MV-4-11 (cell line): ENCODE measurements at regions not wholly inside any gene's neighbourhood (a gene's known extent, or its start where the extent isn't known, plus 50 kb on each side); places are given as distances from the start of the nearest gene placed in this dataset.

ENCODE experiments used
- DNase-seq: peaks from one replicate; lab custom pipeline; 2025; lab: John Stamatoyannopoulos, UW

- DNase-seq = no peak
Observed at GRCh38 chr5:61964201-61964600, 341.8 kb upstream of the KIF2A start.

DNA sequence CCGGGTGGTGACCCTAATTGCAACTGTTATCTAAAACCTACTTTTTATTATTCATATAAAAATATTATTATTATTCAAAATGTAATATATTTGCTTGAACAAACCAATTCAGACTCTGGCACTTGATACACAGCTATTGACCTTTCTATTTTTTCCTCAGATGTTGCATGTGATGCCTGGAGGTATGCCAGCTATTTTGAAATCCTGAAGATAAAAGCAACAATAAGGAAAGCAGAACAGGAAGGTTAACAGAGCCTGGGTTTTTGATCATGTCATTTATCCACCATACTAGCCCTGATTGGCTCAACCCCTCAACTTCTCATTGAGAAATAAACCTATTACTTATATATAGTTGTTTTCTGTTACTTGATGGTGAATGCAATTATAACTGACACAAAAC is 340.9 kb upstream of the KIF2A start:
- DNase-seq = peak; percentile 22

DNA sequence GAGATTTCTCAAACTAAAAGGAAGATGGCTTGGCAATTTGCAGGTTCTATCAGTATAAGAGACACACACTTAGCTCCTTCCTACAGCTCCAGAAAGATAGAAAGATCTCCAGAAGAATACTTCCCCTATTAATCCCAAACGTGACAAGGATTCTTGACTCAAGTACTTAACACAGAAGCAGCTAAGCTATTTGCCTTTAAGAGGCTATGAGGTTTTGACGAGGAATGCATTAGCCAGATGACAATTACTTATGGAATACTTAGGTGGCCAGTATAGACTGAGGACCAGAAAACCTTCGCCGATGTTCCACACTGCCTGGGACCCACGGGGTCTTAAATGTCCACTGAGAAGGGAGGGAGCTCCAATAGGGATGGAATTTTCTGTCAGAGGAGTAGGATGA is 340.5 kb upstream of the KIF2A start:
- DNase-seq = no peak

- no peak for DNase-seq
Observed at GRCh38 chr5:61966296-61966955, 339.6 kb upstream of the KIF2A start.

- no peak for DNase-seq
Observed at GRCh38 chr5:61966997-61967396, 339.0 kb upstream of the KIF2A start.

DNA sequence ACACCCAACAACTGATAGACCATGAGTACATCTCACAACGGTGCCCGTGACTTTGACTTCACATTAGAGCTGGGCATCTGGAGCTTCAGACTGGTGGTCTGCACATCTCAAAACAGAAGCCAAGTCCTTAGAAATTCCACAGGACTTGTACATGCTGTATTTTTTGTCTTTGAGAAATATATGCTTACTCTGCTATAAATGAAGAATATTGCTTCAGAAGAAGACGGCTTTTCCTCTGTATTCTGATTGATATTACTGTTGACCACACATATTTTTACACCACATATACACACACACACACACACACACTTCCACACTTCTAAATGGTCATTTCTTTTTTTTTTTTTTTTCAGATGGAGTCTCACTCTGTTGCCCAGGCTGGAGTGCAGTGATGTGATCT is 338.3 kb upstream of the KIF2A start:
- DNase-seq = no peak

GRCh38 chr5:61969347-61969746 is 336.7 kb upstream of the KIF2A start:
- DNase-seq = no peak

DNA sequence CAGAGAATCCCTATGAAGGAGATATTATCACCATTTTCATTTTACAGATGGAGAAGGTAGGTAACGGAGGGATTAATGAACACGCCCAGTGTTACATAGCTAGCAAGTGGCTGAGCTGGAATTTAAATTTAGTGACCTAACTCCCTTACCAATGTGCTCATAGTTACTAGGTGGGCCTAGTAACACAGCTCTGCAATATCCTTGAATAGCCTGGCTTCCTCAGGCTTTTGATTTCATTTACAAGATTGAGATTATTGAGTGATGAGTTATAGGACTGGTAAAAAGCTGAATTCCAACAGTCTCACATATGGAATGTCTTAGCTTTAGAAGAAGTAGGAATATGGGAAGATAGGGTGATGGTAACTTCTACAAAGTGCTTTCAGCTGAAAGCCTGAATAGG is 336.3 kb upstream of the KIF2A start:
- DNase-seq = no peak

DNA sequence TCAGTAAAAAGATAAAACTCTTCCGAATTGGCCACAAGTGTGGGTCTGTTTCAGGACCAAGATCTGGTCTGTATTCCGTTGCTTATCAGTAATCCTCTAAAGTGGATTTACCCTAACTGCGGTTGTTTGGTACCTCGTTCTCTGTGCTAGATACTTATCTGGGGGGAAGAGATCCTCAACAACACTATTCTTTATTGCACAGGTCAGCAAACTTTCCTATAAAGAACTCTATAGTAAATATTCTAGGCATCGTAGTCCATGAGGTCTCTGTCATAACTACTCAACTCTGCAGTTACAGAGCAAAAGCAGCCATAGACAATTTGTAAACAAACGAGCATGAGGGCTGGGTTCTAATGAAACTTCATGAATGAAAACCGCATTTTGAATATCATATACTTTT is 335.8 kb upstream of the KIF2A start:
- DNase-seq = no peak

DNA sequence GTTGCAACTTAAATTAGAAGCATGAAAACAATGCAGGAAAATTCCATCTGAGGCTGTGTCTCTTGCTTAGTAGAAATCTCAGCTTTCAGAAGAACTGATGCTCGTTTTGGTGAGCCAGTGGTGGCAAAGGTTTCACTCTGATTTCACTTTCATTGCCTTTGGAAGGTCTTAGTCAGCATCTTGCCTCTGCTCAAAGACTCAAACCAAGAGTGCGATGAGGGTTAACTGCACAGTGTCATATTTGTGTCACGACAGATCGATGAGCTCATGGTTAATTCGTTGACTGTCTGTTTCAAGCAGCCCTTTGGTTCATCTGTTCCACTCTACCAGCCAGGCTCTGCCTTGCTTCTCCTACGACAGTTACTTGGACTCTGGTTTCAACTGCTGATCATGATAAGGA is 331.3 kb upstream of the KIF2A start:
- DNase-seq = no peak

DNA sequence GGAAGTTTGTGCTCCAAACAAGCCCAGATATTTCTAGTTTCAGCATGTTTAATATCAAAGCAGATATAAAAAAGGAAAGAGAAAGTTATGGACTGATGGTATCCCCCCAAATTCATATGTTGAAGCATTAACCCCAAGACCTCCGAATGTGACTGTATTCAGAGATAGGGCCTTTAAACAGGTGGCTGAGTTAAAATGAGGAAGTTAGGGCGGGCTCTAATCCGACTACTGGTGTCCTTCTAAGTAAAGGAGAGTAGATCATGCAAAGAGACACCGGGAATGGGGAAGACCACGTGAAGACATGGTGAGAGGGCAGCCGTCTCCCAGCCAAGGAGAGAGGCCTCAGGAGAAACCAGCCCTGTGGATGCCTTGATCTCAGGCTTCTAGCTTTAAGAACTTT is 324.1 kb upstream of the KIF2A start:
- DNase-seq = peak; percentile 18

GRCh38 chr5:61991430-61991829 is 314.6 kb upstream of the KIF2A start:
- no peak for DNase-seq

- DNase-seq = no peak
Observed at GRCh38 chr5:61991866-61992265, 314.1 kb upstream of the KIF2A start.

DNA sequence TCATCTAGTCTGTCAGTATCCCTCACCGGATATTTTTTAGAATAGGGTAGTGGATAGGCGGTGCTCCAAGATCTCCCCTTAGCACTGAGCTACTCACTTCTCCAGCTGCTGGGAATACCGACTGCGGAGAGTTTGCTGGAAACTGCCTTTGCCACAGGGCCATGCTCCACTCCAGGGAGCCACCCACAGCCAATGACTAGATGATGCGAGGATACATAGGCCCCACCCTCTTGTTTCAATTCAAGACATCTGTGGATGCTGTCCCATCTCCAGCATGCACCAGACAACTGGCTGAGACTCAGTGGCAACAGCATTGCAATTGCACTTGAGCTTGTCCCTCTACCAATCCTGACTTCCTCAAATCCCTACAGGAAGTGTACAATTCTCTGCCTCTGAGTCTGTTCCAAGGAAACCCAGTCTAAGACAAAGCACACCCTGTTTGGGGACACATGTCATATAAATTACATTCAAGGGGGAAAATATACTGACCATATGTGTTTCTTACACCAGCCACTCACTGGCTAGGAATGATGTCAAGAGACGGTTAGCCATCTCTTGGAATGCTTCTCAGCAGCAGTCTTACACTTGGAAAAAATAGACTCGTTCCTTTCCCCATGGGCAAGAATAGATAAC is 312.6 kb upstream of the KIF2A start:
- no peak for DNase-seq

DNA sequence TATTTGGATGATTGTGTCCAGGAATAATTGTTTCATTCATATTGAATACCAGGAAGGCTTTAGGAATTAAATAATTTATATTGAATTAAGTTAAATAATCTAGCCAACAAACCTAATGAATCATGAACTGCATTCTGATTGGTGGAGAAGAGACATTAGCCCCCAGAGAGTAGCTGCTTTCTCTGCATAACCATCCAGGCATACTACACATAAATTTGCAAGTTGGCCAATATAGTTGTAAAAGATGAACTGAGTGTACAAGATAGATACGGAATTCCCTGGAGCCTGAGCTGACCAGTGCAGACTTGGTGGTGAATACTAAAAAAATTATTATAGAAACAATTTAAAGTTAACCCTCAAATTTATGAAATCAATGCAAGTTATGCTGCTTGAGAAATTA is 311.8 kb upstream of the KIF2A start:
- DNase-seq = no peak

- DNase-seq = no peak
Observed at GRCh38 chr5:61995486-61995885, 310.5 kb upstream of the KIF2A start.

- peak; percentile 66 for DNase-seq
Observed at GRCh38 chr5:61999371-61999770, 306.6 kb upstream of the KIF2A start.

DNA sequence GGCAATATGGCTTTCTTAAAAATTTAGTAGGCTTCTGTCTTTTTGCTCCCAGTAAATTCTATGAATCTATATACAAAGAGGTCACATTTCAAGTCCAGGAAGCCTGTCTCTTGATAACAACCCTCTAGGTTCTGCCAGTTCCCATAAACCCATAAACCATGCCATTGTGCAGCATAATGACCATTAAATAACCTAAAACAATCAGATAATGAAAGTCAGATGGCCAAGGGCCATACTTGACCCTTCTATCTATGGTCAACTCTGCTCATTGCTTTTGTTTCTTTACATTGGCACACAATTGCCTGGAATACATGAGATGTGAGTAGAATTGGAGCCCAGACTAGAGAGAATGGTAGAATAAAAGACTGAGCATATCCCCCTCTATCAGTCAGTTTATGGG is 305.4 kb upstream of the KIF2A start:
- DNase-seq = no peak

DNA sequence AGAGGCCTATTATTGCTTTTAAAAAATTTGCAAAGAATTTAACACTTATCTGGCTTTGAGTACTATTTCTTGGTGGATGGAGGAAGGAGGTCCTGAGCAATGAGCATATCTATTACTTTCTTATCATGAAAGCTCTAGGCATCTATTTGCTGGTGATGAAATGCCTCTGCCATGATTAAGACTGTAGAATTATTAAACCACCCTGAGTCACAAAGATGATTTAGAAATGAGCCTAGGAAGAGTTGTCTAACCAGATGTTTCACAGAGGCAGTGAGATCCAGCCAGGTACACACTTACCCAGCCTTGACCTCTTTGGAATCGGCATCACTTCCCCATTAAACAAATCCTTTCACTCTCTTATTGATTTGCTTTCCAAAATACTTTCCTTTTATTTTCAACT is 304.4 kb upstream of the KIF2A start:
- DNase-seq = no peak

DNA sequence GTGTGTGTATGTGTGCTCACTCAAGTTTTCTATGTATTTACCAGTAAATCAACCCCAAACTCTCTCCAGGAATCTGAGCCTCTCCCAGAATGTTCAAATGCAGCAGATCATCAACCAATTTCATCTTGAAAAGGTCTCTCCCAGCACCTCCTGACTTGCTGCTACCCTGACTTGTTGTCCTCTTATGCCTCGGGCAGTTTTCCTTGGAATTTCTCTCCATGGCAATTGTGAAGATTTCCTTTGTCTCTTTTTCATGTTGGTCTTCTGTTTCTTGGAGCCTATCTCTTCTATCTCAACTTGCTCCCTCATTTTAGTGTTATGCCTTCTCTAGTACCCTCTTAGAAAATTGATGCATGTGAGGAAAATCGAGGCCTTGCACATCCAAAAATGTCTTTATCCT is 303.6 kb upstream of the KIF2A start:
- no peak for DNase-seq

GRCh38 chr5:62005551-62005950 is 300.5 kb upstream of the KIF2A start:
- DNase-seq = no peak

DNA sequence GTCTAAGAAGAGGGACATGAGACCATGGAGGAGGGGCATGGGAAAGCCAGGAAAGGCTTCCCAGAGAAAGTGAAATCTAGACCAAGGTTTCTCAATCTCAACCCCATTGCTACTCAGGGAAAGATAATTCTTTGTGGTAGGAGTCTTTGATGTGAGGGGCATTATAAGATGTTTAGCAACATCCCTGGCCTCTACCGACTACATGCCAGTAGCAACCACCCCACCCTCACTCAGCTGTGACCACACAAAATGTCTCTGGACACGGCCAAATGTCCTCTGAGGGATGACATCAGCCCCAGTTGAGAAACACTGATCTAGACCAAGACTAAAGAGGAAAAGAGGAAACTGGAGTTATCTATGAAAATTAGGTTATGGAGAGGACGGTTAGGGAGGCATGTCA is 298.5 kb upstream of the KIF2A start:
- DNase-seq = peak; percentile 78

GRCh38 chr5:62011089-62011664 is 294.8 kb upstream of the KIF2A start:
- no peak for DNase-seq

DNA sequence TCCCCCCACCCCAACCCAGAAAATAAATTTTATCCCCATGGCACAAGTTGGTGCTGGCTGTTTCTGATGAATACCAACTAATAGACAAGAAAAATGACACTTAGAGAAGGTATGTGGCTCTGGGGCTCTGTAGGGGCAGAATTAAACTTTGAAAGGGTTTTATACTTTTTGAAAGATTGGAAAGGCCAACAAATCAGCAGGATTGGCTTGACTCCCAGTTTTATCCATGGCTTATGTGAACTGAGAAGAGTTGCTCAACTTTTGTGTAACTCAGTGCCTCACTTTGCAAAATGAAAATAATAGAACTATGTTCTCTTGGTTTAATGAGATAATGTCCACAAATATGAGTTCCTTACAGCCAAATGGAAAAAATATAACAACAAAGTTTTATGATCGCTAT is 288.9 kb upstream of the KIF2A start:
- DNase-seq = no peak
